ENCODE measurements at regions not wholly inside any gene's neighbourhood (a gene's known extent, or its start where the extent isn't known, plus 50 kb on each side); places are given as distances from the start of the nearest gene placed in this dataset.

DNA sequence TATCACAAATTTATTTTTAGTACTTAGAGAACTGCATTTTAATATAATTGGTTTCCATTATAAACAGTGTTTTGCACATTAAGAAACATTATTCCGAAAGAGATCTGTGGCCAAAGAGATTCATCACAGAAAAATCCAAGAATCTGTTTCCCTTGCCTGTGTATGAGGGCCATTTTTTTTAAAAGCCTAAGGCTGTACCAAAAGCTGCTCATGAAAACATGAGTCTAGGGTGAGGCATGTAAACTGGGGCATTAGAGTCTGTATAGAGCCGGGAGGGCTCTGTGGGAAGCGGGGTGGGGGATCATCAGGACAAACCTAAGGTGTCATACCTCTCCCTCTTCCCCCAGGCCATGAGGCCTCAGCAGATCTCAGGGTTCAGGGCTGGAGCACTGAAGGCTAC, 223.8 kb downstream of the FBXO15 start:
- DNase-seq (ENCODE audit: low read depth in 4 of 4, low spot score in 1 of 4) = no peak

DNA sequence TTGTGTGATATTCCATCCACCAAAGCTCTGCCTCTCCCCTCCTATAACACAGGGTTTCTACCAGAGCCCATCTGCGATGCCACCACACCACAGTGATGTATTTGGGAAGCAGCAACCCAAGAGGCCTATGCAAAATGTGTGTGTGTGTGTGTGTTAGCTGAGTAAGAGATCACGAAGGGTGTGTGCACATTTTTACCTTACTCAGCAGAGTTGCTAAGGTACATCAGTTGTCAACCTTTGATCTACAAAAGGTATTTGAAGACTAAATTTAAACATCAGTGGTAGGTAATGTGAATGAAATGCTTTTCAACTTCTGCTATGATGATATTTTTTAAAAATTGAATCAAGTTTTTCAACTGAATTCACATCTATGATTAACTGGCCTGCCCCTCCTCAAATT, 227.6 kb downstream of the FBXO15 start:
- DNase-seq (ENCODE audit: low read depth in 4 of 4, low spot score in 1 of 4) = no peak

- DNase-seq (ENCODE audit: low read depth in 4 of 4, low spot score in 1 of 4) = no peak
These were observed 228.8 kb downstream of the FBXO15 start for GRCh38 chr18:73918816-73919215.

GRCh38 chr18:73917046-73917445, 230.6 kb downstream of the FBXO15 start:
- no peak for DNase-seq (ENCODE audit: low read depth in 4 of 4, low spot score in 1 of 4)

DNA sequence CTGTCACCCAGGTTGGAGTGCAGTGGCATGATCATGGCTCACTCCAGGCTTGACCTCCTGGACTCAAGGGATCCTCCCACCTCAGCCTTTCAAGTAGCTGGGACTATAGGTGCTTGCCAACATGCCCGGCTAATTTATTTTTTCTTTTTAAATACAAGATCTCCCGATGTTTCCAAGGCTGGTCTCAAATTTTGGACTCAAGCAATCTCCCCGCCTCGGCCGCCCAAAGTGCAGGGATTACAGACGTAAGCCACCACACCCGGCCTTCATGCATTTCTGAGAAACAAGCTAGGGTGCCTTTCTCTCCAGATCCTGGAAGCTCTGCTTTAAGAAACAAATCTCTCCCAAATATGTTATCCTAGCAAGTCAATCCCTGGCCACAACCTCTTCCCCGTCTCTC, 234.1 kb downstream of the FBXO15 start:
- DNase-seq (ENCODE audit: low read depth in 4 of 4, low spot score in 1 of 4) = no peak

- no peak for DNase-seq (ENCODE audit: low read depth in 4 of 4, low spot score in 1 of 4)
These were observed 239.3 kb downstream of the FBXO15 start for GRCh38 chr18:73908323-73908722.

DNA sequence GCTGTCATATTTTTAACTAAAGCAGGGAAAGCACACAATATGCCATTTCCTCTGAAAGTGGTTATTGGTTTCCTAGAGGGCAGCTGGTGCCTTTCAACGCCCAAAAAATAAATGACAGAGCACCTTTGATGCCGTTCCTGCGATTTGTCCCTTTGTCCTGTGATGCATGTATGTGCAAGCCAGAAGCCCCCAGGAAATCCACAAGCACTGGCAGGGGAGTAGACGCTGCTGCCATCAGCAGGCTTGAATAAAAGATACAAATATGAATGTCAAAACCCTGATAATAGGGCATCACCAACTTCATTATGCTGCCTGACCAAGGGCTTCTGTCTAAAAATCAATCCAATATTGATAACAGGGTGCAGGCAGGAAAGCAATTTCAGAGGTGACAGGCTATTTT, 246.1 kb downstream of the FBXO15 start:
- no peak for DNase-seq (ENCODE audit: low read depth in 4 of 4, low spot score in 1 of 4)

GRCh38 chr18:73901151-73901550, 246.5 kb downstream of the FBXO15 start:
- no peak for DNase-seq (ENCODE audit: low read depth in 4 of 4, low spot score in 1 of 4)

GRCh38 chr18:73900106-73900835, 247.4 kb downstream of the FBXO15 start:
- no peak for DNase-seq (ENCODE audit: low read depth in 4 of 4, low spot score in 1 of 4)

DNA sequence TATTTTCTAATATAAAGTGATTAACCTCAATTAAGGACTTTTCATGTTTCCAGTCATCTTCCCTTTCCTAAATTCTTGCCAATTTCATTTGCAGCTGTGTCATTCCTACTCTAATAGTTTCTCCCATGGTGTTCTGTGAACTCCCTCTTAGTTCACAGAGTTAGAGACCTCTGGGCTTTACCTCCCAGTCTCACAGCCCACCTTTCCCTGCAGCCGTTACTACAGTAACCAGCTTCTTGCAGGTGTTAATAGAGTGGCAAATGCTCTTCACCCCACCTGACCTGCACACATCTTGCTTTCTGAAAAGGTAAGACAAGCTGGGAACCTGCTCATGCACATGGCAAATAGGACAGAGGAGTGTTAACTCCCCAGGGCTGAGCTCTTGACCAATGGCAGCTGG, 250.1 kb downstream of the FBXO15 start:
- no peak for DNase-seq (ENCODE audit: low read depth in 4 of 4, low spot score in 1 of 4)

DNA sequence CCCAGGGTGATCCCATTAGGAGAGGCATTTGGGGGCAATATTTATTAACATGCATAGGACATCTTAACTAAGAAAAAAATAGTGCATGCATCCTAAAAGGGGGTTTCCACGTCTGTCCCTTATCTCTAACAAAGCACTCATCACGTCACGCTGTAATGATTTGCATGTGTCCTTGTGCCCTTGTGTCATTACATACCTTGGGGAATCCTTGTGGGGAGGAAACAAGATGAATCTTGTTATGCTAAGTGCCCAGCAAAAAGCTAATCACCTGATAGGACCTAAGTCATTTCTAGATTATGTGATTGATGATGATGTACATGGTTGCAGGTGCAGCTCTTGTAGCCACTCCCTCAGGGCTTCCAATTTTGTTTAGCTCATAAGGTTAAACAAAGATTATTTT, 250.9 kb downstream of the FBXO15 start:
- no peak for DNase-seq (ENCODE audit: low read depth in 4 of 4, low spot score in 1 of 4)

GRCh38 chr18:73895701-73896100, 251.9 kb downstream of the FBXO15 start:
- DNase-seq (ENCODE audit: low read depth in 4 of 4, low spot score in 1 of 4) = no peak

- DNase-seq (ENCODE audit: low read depth in 4 of 4, low spot score in 1 of 4) = no peak
These were observed 253.8 kb downstream of the FBXO15 start for GRCh38 chr18:73893880-73894279.

- no peak for DNase-seq (ENCODE audit: low read depth in 4 of 4, low spot score in 1 of 4)
These were observed 255.8 kb downstream of the FBXO15 start for GRCh38 chr18:73891572-73892421.

GRCh38 chr18:73888565-73888964, 259.1 kb downstream of the FBXO15 start:
- DNase-seq (ENCODE audit: low read depth in 4 of 4, low spot score in 1 of 4) = no peak

DNA sequence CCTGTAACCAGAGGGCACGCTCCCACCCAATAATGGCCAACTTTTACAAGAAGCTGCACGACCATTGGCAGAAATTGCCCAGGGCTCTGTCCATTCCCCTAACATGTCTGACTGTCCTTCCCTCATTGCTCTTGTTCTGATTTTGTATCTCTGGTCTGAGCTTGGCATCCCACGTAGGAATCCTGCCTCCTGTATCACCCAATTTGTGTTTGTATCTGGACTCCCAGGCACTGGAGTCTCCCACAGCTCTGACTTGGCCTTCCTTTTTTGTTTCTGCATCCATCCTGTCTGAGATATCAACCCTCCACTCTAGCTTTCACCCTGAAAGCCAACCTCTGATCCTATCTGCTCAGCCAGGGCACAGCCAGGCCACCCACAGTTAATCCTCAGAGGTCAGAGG, 259.8 kb downstream of the FBXO15 start:
- no peak for DNase-seq (ENCODE audit: low read depth in 4 of 4, low spot score in 1 of 4)

GRCh38 chr18:73884868-73885267, 262.8 kb downstream of the FBXO15 start:
- no peak for DNase-seq (ENCODE audit: low read depth in 4 of 4, low spot score in 1 of 4)

GRCh38 chr18:73881396-73881917, 266.2 kb downstream of the FBXO15 start:
- DNase-seq (ENCODE audit: low read depth in 4 of 4, low spot score in 1 of 4) = no peak

- DNase-seq (ENCODE audit: low read depth in 4 of 4, low spot score in 1 of 4) = no peak
These were observed 267.2 kb downstream of the FBXO15 start for GRCh38 chr18:73880387-73880786.

GRCh38 chr18:73879766-73880165, 267.9 kb downstream of the FBXO15 start:
- DNase-seq (ENCODE audit: low read depth in 4 of 4, low spot score in 1 of 4) = no peak

- no peak for DNase-seq (ENCODE audit: low read depth in 4 of 4, low spot score in 1 of 4)
These were observed 268.3 kb downstream of the FBXO15 start for GRCh38 chr18:73879328-73879727.

- no peak for DNase-seq (ENCODE audit: low read depth in 4 of 4, low spot score in 1 of 4)
These were observed 278.5 kb downstream of the FBXO15 start for GRCh38 chr18:73869182-73869581.
